Prostate gland (tissue), 2 donors: ENCODE measurements at regions not wholly inside any gene's neighbourhood (a gene's known extent, or its start where the extent isn't known, plus 50 kb on each side); places are given as distances from the start of the nearest gene placed in this dataset.

ENCODE experiments used
- CTCF ChIP-seq, 4 experiments: fragments of 200-600 bp in 2 of 4; fragments of 450-650 bp in 2 of 4; sonication (generic) in 2 of 4; IDR thresholded peaks; 1 replicate in 3 of 4; 2 replicates in 1 of 4; pipeline ENCODE4 v1.5.1; 2016 to 2019; ENCODE audit warnings: antibody characterized with exemption in 4 of 4, mild to moderate bottlenecking in 2 of 4, moderate library complexity in 2 of 4
- POLR2A ChIP-seq: fragments of 450-650 bp; IDR thresholded peaks from one replicate; pipeline ENCODE4 v1.6.1; 2016; ENCODE audit warnings: antibody characterized with exemption, mild to moderate bottlenecking
- POLR2AphosphoS5 ChIP-seq: sonication (generic); formaldehyde crosslinking; IDR thresholded peaks from one replicate; pipeline ENCODE4 v1.6.1; 2017; ENCODE audit warnings: antibody characterized with exemption

- TF ChIP-seq CTCF (IDR thresholded peaks at IDR 0.05) (no peak), POLR2AphosphoS5 (no peak), POLR2A (no peak)
Measured at GRCh38 chr1:192896376-192896775, 87.5 kb downstream of the RGS2 start.
